ENCODE measurements at regions not wholly inside any gene's neighbourhood (a gene's known extent, or its start where the extent isn't known, plus 50 kb on each side); places are given as distances from the start of the nearest gene placed in this dataset.

DNA sequence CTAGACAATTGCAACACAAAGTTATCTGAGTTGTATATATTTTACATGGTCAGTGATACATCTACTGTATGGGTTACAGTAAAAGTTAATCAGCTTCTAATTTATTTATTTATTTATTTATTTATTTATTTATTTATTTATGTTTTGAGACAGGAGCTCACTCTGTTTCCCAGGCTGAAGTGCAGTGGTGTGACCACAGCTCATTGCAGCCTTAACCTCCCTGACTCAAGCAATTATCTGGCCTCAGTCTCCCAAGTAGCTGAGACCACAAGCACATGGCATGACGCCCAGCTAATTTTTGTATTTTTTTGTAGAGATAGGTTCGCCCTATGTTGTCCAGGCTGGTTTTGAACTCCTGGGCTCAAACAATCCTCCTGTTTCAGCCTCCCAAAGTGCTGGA is 241.6 kb downstream of the PTPRC start (continued):
- TF ChIP-seq, protein P1, sequence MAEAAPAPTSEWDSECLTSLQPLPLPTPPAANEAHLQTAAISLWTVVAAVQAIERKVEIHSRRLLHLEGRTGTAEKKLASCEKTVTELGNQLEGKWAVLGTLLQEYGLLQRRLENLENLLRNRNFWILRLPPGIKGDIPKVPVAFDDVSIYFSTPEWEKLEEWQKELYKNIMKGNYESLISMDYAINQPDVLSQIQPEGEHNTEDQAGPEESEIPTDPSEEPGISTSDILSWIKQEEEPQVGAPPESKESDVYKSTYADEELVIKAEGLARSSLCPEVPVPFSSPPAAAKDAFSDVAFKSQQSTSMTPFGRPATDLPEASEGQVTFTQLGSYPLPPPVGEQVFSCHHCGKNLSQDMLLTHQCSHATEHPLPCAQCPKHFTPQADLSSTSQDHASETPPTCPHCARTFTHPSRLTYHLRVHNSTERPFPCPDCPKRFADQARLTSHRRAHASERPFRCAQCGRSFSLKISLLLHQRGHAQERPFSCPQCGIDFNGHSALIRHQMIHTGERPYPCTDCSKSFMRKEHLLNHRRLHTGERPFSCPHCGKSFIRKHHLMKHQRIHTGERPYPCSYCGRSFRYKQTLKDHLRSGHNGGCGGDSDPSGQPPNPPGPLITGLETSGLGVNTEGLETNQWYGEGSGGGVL (tag by site-specific recombination; IDR thresholded peaks at IDR 0.05), result no peak
- TF ChIP-seq KLF8 (tag by site-specific recombination; IDR thresholded peaks at IDR 0.05) (no peak), OVOL3 (tag by site-specific recombination; IDR thresholded peaks at IDR 0.05) (no peak), ZNF202 (tag by site-specific recombination; IDR thresholded peaks at IDR 0.05; ENCODE audit: borderline replicate concordance) (peak; percentile 85; the same call in 1 of the 2 replicates), ZFP69B (tag by site-specific recombination; IDR thresholded peaks at IDR 0.05) (no peak), ZBTB17 (tag by site-specific recombination; IDR thresholded peaks at IDR 0.05) (no peak), ZNF777 (tag by site-specific recombination; IDR thresholded peaks at IDR 0.05; ENCODE audit: borderline replicate concordance) (no peak), HOXA7 (CRISPR knock-in tag; IDR thresholded peaks at IDR 0.05; ENCODE audit: borderline replicate concordance) (no peak), GLI2 (tag by site-specific recombination; IDR thresholded peaks at IDR 0.05; ENCODE audit: borderline replicate concordance, low read depth) (peak; percentile 46; the same call in 1 of the 2 replicates), ZNF366 (tag by site-specific recombination; conservative IDR thresholded peaks at IDR 0.05) (no peak), ZNF174 (tag by site-specific recombination; IDR thresholded peaks at IDR 0.05) (no peak), ZNF791 (tag by site-specific recombination; IDR thresholded peaks at IDR 0.05) (peak; percentile 75; the same call in 1 of the 2 replicates), ZBTB20 (tag by site-specific recombination; IDR thresholded peaks at IDR 0.05) (no peak), ZFP3 (tag by site-specific recombination; IDR thresholded peaks at IDR 0.05; ENCODE audit: low read depth) (peak; percentile 16; the same call in 1 of the 2 replicates), ZBTB8A (tag by site-specific recombination; IDR thresholded peaks at IDR 0.05) (peak; percentile 74), ZNF112 (tag by site-specific recombination; IDR thresholded peaks at IDR 0.05) (no peak), ZNF239 (tag by site-specific recombination; IDR thresholded peaks at IDR 0.05) (no peak), ZNF658 (tag by site-specific recombination; IDR thresholded peaks at IDR 0.05) (no peak), HOXC10 (CRISPR knock-in tag; IDR thresholded peaks at IDR 0.05) (no peak)
- TF ChIP-seq, protein P2, sequence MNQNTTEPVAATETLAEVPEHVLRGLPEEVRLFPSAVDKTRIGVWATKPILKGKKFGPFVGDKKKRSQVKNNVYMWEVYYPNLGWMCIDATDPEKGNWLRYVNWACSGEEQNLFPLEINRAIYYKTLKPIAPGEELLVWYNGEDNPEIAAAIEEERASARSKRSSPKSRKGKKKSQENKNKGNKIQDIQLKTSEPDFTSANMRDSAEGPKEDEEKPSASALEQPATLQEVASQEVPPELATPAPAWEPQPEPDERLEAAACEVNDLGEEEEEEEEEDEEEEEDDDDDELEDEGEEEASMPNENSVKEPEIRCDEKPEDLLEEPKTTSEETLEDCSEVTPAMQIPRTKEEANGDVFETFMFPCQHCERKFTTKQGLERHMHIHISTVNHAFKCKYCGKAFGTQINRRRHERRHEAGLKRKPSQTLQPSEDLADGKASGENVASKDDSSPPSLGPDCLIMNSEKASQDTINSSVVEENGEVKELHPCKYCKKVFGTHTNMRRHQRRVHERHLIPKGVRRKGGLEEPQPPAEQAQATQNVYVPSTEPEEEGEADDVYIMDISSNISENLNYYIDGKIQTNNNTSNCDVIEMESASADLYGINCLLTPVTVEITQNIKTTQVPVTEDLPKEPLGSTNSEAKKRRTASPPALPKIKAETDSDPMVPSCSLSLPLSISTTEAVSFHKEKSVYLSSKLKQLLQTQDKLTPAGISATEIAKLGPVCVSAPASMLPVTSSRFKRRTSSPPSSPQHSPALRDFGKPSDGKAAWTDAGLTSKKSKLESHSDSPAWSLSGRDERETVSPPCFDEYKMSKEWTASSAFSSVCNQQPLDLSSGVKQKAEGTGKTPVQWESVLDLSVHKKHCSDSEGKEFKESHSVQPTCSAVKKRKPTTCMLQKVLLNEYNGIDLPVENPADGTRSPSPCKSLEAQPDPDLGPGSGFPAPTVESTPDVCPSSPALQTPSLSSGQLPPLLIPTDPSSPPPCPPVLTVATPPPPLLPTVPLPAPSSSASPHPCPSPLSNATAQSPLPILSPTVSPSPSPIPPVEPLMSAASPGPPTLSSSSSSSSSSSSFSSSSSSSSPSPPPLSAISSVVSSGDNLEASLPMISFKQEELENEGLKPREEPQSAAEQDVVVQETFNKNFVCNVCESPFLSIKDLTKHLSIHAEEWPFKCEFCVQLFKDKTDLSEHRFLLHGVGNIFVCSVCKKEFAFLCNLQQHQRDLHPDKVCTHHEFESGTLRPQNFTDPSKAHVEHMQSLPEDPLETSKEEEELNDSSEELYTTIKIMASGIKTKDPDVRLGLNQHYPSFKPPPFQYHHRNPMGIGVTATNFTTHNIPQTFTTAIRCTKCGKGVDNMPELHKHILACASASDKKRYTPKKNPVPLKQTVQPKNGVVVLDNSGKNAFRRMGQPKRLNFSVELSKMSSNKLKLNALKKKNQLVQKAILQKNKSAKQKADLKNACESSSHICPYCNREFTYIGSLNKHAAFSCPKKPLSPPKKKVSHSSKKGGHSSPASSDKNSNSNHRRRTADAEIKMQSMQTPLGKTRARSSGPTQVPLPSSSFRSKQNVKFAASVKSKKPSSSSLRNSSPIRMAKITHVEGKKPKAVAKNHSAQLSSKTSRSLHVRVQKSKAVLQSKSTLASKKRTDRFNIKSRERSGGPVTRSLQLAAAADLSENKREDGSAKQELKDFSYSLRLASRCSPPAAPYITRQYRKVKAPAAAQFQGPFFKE (tag by site-specific recombination; IDR thresholded peaks at IDR 0.05; ENCODE audit: borderline replicate concordance), result no peak
- TF ChIP-seq, protein P3, sequence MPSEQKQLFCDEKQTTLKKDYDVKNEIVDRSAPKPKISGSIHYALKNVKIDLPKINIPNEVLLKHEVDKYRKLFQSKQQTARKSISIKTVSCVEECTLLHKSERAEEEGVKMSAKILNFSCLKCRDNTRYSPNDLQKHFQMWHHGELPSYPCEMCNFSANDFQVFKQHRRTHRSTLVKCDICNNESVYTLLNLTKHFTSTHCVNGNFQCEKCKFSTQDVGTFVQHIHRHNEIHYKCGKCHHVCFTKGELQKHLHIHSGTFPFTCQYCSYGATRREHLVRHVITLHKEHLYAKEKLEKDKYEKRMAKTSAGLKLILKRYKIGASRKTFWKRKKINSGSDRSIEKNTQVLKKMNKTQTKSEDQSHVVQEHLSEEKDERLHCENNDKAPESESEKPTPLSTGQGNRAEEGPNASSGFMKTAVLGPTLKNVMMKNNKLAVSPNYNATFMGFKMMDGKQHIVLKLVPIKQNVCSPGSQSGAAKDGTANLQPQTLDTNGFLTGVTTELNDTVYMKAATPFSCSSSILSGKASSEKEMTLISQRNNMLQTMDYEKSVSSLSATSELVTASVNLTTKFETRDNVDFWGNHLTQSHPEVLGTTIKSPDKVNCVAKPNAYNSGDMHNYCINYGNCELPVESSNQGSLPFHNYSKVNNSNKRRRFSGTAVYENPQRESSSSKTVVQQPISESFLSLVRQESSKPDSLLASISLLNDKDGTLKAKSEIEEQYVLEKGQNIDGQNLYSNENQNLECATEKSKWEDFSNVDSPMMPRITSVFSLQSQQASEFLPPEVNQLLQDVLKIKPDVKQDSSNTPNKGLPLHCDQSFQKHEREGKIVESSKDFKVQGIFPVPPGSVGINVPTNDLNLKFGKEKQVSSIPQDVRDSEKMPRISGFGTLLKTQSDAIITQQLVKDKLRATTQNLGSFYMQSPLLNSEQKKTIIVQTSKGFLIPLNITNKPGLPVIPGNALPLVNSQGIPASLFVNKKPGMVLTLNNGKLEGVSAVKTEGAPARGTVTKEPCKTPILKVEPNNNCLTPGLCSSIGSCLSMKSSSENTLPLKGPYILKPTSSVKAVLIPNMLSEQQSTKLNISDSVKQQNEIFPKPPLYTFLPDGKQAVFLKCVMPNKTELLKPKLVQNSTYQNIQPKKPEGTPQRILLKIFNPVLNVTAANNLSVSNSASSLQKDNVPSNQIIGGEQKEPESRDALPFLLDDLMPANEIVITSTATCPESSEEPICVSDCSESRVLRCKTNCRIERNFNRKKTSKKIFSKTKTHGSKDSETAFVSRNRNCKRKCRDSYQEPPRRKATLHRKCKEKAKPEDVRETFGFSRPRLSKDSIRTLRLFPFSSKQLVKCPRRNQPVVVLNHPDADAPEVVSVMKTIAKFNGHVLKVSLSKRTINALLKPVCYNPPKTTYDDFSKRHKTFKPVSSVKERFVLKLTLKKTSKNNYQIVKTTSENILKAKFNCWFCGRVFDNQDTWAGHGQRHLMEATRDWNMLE (tag by site-specific recombination; conservative IDR thresholded peaks at IDR 0.05; ENCODE audit: low read depth), result peak; percentile 95
- TF ChIP-seq, protein P4, sequence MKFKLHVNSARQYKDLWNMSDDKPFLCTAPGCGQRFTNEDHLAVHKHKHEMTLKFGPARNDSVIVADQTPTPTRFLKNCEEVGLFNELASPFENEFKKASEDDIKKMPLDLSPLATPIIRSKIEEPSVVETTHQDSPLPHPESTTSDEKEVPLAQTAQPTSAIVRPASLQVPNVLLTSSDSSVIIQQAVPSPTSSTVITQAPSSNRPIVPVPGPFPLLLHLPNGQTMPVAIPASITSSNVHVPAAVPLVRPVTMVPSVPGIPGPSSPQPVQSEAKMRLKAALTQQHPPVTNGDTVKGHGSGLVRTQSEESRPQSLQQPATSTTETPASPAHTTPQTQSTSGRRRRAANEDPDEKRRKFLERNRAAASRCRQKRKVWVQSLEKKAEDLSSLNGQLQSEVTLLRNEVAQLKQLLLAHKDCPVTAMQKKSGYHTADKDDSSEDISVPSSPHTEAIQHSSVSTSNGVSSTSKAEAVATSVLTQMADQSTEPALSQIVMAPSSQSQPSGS (tag by site-specific recombination; IDR thresholded peaks at IDR 0.05; ENCODE audit: low read depth), result no peak
- TF ChIP-seq, protein P5, sequence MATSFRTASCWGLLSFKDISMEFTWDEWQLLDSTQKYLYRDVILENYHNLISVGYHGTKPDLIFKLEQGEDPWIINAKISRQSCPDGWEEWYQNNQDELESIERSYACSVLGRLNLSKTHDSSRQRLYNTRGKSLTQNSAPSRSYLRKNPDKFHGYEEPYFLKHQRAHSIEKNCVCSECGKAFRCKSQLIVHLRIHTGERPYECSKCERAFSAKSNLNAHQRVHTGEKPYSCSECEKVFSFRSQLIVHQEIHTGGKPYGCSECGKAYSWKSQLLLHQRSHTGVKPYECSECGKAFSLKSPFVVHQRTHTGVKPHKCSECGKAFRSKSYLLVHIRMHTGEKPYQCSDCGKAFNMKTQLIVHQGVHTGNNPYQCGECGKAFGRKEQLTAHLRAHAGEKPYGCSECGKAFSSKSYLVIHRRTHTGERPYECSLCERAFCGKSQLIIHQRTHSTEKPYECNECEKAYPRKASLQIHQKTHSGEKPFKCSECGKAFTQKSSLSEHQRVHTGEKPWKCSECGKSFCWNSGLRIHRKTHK (tag by site-specific recombination; IDR thresholded peaks at IDR 0.05), result no peak
- TF ChIP-seq, protein P6, sequence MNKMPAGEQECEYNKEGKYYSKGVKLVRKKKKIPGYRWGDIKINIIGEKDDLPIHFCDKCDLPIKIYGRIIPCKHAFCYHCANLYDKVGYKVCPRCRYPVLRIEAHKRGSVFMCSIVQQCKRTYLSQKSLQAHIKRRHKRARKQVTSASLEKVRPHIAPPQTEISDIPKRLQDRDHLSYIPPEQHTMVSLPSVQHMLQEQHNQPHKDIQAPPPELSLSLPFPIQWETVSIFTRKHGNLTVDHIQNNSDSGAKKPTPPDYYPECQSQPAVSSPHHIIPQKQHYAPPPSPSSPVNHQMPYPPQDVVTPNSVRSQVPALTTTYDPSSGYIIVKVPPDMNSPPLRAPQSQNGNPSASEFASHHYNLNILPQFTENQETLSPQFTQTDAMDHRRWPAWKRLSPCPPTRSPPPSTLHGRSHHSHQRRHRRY (tag by site-specific recombination; IDR thresholded peaks at IDR 0.05), result no peak

Measured in HEK293 (cell line).